Ishikawa (cell line): ENCODE measurements at regions not wholly inside any gene's neighbourhood (a gene's known extent, or its start where the extent isn't known, plus 50 kb on each side); places are given as distances from the start of the nearest gene placed in this dataset.

Experiments
- FOXM1 ChIP-seq: IDR thresholded peaks from 2 replicates; pipeline ENCODE4 v1.6.1; 2012; ENCODE audit warnings: low read depth, borderline replicate concordance
- TAF1 ChIP-seq: IDR thresholded peaks from 2 replicates; pipeline ENCODE4 v1.6.1; 2012; ENCODE audit warnings: low read depth, mild to moderate bottlenecking
- TF ChIP-seq, protein P1 (sequence below): IDR thresholded peaks from 2 replicates; pipeline ENCODE4 v1.6.1; 2012

DNA sequence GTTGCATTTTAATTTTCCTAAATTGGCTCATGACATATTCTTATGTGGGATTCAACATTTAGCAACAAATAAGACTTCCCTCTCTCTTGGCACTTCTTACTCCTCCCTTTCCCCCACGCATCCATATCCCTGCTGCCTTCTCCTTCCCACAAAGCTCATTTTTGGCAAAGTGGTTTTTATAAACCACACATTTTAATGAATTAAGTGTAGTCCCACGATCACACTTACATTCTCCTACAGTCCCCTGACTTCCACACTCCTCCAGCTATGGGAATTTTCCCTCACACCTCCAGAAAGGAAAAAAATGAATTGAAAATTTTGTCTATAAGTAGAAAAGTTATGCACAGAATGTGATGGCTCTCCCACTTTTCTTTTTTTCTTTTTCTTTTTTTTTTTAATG, 345.0 kb downstream of the CD83 start:
- TF ChIP-seq FOXM1 (no peak), TAF1 (no peak)
- TF ChIP-seq, protein P1, sequence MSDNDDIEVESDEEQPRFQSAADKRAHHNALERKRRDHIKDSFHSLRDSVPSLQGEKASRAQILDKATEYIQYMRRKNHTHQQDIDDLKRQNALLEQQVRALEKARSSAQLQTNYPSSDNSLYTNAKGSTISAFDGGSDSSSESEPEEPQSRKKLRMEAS = no peak
